ENCODE measurements at regions not wholly inside any gene's neighbourhood (a gene's known extent, or its start where the extent isn't known, plus 50 kb on each side); places are given as distances from the start of the nearest gene placed in this dataset.

- DNase-seq = no peak
- 77 to 83% methylated on average over 1 of the region's 1 CpG for WGBS, 2 donors
- Histone ChIP-seq H3K4me1 (no peaks in the 10 kb centered on the region), H3K4me3 (replicated peaks in 1 of 3) (no peak overlapping the region), H3K27me3 (no peaks in the 10 kb centered on the region), H3K9me3 (no peaks in the 10 kb centered on the region), H3K27ac (no peak overlapping the region), H3K36me3 (no peaks in the 10 kb centered on the region)
- TF ChIP-seq CTCF (IDR thresholded peaks at IDR 0.05) (no peak), POLR2A (IDR thresholded peaks at IDR 0.05) (no peak)
- intact Hi-C loops (cut with DNase I) = no loop called here
Measured at GRCh38 chr17:52504081-52504480, 345.6 kb upstream of the CA10 start.

- H3K27me3 ChIP-seq = no peaks in the 10 kb centered on the region
- WGBS, 2 donors = 82 to 94% methylated on average over 5 of the region's 5 CpGs
- no peak for DNase-seq
- H3K4me1 ChIP-seq = no peaks in the 10 kb centered on the region
- H3K36me3 ChIP-seq = no peaks in the 10 kb centered on the region
- TF ChIP-seq POLR2A (IDR thresholded peaks at IDR 0.05) = no peak
- TF ChIP-seq CTCF (IDR thresholded peaks at IDR 0.05) = no peak
- intact Hi-C loops (cut with DNase I) = no loop called here
- H3K27ac ChIP-seq = no peak overlapping the region
- no peak overlapping the region for H3K4me3 ChIP-seq (replicated peaks in 1 of 3)
- H3K9me3 ChIP-seq = no peaks in the 10 kb centered on the region
Measured at GRCh38 chr17:52495646-52496045, 337.1 kb upstream of the CA10 start.

GRCh38 chr17:52482271-52482670 lies 323.8 kb upstream of the CA10 start:
- WGBS, 2 donors = 70 to 79% methylated on average over 3 of the region's 3 CpGs

GRCh38 chr17:52477824-52478699 lies 319.5 kb upstream of the CA10 start:
- H3K4me3 ChIP-seq (replicated peaks in 1 of 3) = no peak overlapping the region
- WGBS, 2 donors = 76 to 82% methylated on average over 9 of the region's 9 CpGs
- H3K36me3 ChIP-seq = no peaks in the 10 kb centered on the region
- TF ChIP-seq POLR2A (IDR thresholded peaks at IDR 0.05) (no peak), CTCF (IDR thresholded peaks at IDR 0.05) (no peak)
- H3K27ac ChIP-seq = no peak overlapping the region
- DNase-seq = no peak
- no peaks in the 10 kb centered on the region for H3K27me3 ChIP-seq
- H3K4me1 ChIP-seq = no peaks in the 10 kb centered on the region
- intact Hi-C loops (cut with DNase I) = no loop called here
- no peaks in the 10 kb centered on the region for H3K9me3 ChIP-seq

More at GRCh38 chr17:52482271-52482670, 323.8 kb upstream of the CA10 start:
- Histone ChIP-seq H3K4me1 (no peaks in the 10 kb centered on the region), H3K4me3 (replicated peaks in 1 of 3) (no peak overlapping the region), H3K27me3 (no peaks in the 10 kb centered on the region), H3K36me3 (no peaks in the 10 kb centered on the region), H3K27ac (no peak overlapping the region), H3K9me3 (no peaks in the 10 kb centered on the region)
- intact Hi-C loops (cut with DNase I) = no loop called here
- no peak for TF ChIP-seq CTCF (IDR thresholded peaks at IDR 0.05)
- TF ChIP-seq POLR2A (IDR thresholded peaks at IDR 0.05) = no peak
- DNase-seq = no peak

GRCh38 chr17:52476638-52477313 lies 318.3 kb upstream of the CA10 start:
- Histone ChIP-seq H3K9me3 (no peaks in the 10 kb centered on the region), H3K4me3 (replicated peaks in 1 of 3) (no peak overlapping the region), H3K27ac (no peak overlapping the region), H3K4me1 (no peaks in the 10 kb centered on the region), H3K27me3 (no peaks in the 10 kb centered on the region), H3K36me3 (no peaks in the 10 kb centered on the region)
- no peak for TF ChIP-seq CTCF (IDR thresholded peaks at IDR 0.05)
- intact Hi-C loops (cut with DNase I) = no loop called here
- WGBS, 2 donors = 86 to 87% methylated on average over 2 of the region's 2 CpGs
- no peak for DNase-seq

Measured in thyroid gland (tissue), 4 donors.